M059J (cell line): ENCODE measurements at regions not wholly inside any gene's neighbourhood (a gene's known extent, or its start where the extent isn't known, plus 50 kb on each side); places are given as distances from the start of the nearest gene placed in this dataset.

ENCODE experiments used
- DNase-seq: peaks from one replicate; pipeline ENCODE4 v3.0.0-alpha.2; 2012; ENCODE audit warnings: low read depth

GRCh38 chr16:85457366-85457765 lies 155.8 kb upstream of the GSE1 start:
- peak; percentile 79 for DNase-seq

DNA sequence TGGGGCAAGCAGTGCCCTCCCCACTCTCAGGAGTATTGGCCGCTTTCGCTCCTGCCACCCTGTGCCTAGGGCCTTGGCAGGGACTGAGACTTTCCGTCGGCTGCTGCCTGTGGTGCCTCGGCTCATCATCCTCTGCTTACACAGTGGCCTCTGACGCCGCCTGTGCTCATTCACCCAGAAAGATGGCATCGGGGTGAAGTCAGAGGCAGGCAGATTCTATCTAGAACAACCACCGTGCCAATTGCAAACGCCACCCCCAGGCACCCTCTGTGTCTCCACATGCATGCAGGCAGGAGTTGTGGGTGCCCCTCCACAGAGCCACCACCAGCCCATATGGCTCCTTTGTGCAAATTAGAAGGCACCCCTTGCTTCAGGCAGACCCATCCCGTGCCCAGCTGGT lies 154.2 kb upstream of the GSE1 start:
- DNase-seq, result no peak

- no peak for DNase-seq
These were observed 153.4 kb upstream of the GSE1 start for GRCh38 chr16:85459529-85460251.

DNA sequence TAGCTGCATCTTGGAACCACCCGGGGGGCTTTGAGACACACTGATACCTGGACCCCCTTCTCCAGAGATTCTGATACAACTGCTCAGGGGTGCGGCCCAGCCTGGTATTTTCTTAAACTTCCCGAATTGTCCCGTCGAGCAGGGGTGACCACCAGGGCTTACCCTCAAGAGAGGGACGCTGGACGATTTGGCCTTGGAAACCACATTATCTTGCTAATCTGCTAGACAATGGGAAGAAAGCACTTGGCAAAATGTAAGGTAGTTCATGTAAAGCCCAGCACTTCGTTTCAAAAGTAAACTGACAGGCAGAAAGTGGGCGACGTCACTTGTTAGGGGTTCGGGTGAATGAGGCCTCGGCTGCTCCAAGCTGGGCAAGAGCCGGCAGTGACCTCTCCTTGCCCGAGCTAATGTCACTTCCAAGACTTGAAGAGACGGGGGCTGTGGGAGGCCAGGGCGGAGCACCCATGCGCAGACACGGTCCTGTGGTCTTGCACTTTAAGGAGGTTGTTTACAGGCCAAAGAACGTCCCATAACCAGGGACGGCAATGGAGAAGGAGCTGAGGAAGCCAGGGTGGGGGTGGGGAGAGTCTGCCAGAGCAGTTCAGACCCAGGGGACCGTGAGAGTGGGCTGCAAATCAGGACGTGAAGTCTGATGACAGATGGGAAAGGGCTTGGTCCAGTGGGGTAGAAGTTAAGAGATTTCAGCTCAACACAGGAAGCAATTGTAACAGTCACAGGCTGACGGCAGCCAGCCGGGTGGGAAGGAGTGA lies 152.7 kb upstream of the GSE1 start:
- DNase-seq, result no peak

DNA sequence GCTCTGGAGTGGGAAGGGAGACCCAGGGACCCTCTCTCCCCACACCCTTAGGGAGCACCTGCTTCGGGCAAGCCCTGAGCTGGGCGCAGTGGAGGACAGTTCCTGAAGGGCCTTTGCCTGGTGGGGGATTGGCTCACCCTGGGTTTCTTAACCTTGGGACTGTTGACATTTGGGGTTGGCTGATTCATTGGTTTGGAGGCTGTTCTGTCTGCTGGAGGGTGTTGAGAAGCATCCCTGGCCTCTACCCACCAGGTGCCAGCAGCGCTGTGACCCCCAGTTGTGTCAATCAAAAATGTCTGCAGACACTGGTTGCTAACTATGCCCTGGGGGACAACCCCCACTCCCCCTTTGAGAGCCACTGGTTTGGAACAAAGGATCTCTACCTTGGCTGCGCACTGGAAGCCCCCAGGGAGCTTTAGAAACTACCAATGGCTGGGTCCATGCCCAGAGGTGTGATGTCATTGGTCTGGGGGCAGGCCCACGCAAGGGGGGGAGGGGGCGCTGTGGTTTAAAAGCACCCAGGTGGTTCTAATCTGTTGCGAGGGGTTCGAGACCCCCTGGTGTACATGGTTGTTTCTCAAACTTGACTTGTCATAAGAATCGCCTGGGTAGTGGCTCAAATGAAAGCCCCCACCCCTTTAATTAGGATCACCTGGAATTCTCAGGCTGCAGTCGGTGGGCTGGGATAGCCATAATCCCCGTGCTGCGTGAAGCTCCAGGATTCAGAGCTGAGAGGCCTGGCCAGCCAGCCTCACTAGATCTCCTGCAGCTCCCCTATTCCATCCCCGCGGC lies 151.9 kb upstream of the GSE1 start:
- DNase-seq, result peak; percentile 75

DNA sequence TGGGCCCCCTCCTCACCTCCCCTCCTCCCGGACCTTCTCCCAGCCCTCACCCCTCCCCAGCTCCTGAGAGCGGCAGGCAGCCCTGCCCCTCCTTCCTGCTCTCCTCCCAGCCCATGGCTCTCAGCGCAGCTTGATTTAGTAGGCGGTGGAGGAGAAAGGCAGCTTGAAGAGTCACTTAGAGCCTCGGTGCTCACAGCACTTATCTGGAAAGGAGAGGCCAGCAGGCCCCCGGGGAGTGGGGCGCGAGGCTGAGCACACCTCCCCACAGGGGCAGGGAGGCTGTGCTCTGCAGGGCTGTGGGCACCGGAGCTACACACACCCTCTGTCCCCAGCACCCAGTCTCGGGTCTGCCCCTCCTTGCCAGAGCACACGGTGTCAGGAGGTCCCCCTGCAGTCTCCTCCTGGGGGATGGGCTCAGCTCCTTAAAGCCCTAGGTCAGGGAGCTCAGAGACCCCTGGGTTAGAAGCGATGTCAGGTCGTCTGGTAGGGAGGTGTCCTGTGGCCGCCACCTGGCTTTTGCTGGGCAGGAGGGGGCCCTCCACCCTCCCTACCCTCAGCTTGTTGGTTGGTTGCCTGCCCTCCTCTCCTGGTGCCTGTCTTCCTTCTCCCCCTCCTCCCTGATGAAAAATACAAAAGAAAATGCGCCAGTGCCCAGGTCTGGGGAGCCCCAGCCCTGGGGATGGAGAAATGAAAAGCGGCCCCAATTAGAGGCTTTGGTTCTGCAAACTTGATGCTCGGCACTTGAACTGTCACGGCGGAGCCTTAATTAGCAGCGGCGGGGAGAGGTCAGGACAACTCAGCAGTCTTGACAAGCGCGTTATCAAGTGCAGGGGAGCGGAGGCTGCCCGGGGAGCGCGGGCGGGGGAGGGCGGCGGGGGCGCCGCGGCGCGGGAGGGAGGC lies 151.1 kb upstream of the GSE1 start:
- peak; percentile 62 for DNase-seq

- no peak for DNase-seq
These were observed 150.2 kb upstream of the GSE1 start for GRCh38 chr16:85462714-85463611.

DNA sequence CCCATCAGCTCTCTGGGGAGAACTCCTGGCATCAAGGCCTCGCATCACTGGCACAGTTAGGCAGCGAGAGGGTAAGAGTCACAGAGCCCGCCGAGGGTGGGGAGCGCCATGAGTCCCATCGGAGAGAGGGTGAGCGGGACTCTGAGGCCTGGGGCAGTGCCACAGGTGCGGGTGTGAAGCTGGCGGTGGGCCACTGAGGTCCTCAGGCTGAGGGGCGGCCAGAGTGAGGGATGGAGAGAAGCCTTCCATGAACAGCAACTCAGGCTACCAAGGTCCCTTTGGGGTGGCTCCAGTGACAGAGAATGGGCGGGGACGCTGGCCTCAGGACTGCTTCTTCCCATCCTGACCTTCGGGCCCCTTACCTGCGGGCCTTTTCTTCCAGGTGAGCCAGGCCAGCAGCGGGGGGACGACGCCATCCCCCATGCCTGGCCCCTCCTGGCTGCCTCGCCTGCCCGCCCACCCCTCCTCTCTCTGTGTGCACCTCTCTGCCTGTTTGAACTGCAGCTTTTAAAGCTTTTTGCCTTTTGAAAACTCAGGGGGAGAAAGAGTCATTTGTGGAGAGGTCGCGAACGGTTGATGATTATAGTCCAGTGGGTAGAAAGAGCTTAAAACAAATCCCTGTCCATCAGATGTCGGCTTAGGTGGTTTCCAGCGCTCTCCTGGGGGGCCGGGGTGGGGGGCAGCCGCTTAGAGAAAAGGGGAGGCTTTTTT lies 149.3 kb upstream of the GSE1 start:
- no peak for DNase-seq

GRCh38 chr16:85464383-85465305 lies 148.5 kb upstream of the GSE1 start:
- no peak for DNase-seq

- peak; percentile 34 for DNase-seq
These were observed 147.5 kb upstream of the GSE1 start for GRCh38 chr16:85465328-85466303.

DNA sequence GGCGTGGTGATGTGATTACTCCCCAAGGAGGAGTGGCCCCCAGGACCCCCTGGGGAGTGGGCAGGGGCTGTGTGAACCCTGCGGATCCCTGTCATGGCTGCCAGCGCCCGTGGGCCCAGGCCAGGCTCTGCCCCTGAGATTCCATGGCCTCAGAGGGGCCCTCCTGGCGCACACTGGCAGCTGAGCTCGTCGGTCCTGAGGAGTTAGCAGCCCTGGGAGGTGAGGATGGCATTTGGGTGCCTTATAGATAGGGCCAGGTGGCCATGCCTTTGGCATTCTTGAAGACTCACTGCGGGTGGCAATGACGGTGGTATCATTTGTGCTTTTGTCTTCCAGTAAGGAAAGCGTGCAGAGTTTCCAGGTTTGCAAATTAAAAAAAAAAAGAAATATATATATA lies 146.8 kb upstream of the GSE1 start:
- DNase-seq, result no peak

DNA sequence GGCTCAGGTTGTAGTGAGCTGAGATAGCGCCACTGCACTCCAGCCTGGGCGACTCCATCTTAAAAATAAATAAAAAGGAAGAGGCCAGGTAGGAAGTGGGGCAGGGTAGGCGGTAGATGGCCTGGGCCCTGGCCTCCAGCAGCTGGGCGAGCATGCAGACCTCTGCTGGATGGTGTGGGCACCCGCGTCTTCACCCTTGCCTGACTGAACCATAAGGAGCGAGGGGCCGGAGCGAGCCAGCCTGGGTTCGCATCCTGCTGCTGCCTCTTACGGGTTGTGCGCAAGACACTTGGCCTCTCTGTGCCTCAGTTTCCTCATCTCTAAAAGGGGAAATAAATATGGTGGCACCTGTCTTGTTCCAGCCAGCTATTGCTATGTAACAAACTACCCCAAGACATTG lies 146.1 kb upstream of the GSE1 start:
- DNase-seq, result no peak

GRCh38 chr16:85469929-85470590 lies 143.1 kb upstream of the GSE1 start:
- DNase-seq, result no peak

- no peak for DNase-seq
These were observed 142.2 kb upstream of the GSE1 start for GRCh38 chr16:85470873-85471272.

DNA sequence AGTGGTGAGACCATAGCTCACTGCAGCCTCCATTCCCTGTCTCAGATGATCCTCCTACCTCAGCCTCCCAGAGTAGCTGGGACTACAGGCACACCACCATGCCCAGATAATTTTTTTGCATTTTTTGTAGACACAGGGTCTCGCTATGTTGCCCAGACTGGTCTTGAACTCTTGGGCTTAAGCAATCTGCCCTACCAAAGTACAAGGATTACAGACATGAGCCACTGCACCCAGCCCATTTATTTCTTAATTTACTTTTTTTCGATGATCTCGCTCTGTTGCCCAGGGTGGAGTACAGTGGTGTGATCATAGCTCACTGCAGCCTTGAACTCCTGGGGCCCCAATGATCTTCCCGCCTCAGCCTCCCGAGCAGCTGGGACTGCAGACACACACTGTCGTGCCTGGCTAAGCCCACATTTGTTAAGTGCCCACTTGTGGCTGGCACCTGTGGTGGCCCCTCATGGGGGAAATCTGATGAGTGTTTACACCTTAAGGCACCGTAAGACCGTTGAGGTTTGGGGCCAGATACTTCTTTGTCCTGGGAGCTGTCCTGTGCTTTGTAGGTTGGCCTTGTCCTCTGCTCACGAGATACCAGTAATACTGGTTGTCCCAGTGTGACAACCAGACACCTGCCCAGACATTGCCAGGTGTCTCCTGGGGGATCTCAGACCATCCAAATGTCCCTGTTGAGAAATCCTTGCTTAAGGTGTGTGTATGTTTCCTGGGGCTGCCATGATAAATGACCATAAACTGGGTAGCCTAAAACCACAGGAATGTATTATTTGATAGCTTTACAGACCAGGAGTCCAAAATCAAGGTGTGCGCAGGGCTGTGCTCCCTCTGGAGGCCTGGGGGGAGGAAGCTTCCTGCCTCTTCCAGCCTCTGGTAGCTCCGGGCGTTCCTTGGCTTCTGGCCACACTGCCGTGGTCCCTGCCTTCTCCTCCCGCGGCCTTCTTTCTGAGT lies 141.4 kb upstream of the GSE1 start:
- peak; percentile 64 for DNase-seq

DNA sequence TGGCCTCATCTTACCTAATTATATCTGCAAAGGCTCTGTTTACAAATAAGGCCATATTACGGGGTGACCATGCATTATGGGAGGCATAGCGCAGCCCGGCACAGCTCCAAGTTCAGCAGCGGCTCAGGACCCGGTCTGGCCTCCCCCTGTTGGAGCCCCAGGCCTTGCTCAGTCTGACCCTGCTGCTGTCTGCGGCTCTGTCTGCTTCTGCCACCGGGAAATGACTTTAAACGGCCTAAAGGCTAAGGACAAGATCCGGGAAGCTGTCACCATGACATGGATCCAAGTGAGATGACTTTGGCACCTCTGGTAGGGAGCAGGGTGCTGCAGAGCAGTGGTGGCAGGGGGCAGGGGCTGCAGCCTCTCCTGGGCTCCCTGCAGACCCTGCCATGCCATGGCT lies 140.6 kb upstream of the GSE1 start:
- no peak for DNase-seq
